Neural cell (in vitro differentiated cells): ENCODE measurements at regions not wholly inside any gene's neighbourhood (a gene's known extent, or its start where the extent isn't known, plus 50 kb on each side); places are given as distances from the start of the nearest gene placed in this dataset.

Source experiments
- H2AFZ ChIP-seq: fragments of 200-600, 300-800 bp; sonication (generic), shearing (Covaris generic); 2 replicates; pipeline ENCODE4 v1.6.0; 2014; ENCODE audit warnings: low read depth, mild to moderate bottlenecking, antibody characterized with exemption, low read length, moderate library complexity
- H3F3A ChIP-seq: fragments of 200-600 bp; shearing (Covaris generic); 2 replicates; pipeline ENCODE4 v1.6.1; 2016; ENCODE audit warnings: mild to moderate bottlenecking, moderate library complexity, mixed read lengths, antibody characterized with exemption, low read length; ENCODE audit not compliant: insufficient read depth, poor library complexity, severe bottlenecking
- H3K27ac ChIP-seq: fragments of 200-600, 300-800 bp; sonication (generic), shearing (Covaris generic); 2 replicates; pipeline ENCODE4 v1.5.1; 2014; ENCODE audit warnings: mild to moderate bottlenecking, low read length, moderate library complexity
- H3K27me3 ChIP-seq: fragments of 300-800, 200-600 bp; sonication (generic), shearing (Covaris generic); 2 replicates; pipeline ENCODE4 v1.6.0; 2014; ENCODE audit warnings: mild to moderate bottlenecking, low read depth, low read length, moderate library complexity; ENCODE audit not compliant: insufficient read depth
- H3K36me3 ChIP-seq: fragments of 300-800, 200-600 bp; sonication (generic), shearing (Covaris generic); 2 replicates; pipeline ENCODE4 v1.5.1; 2014; ENCODE audit warnings: mild to moderate bottlenecking, antibody characterized with exemption, low read length, moderate library complexity; ENCODE audit not compliant: insufficient read depth
- H3K4me2 ChIP-seq: fragments of 300-800, 200-600 bp; sonication (generic), shearing (Covaris generic); 2 replicates; pipeline ENCODE4 v1.6.0; 2014; ENCODE audit warnings: mild to moderate bottlenecking, low read length
- H3K4me3 ChIP-seq: fragments of 300-800, 200-600 bp; sonication (generic), shearing (Covaris generic); 2 replicates; pipeline ENCODE4 v1.5.1; 2014; ENCODE audit warnings: mild to moderate bottlenecking, low read length, moderate library complexity
- H3K79me2 ChIP-seq: fragments of 200-600 bp; shearing (Covaris generic); replicated peaks from 2 replicates; pipeline ENCODE4 v1.6.0; 2014; ENCODE audit warnings: mild to moderate bottlenecking, low read length, moderate library complexity; ENCODE audit not compliant: insufficient read depth
- H3K9ac ChIP-seq: fragments of 300-800, 200-600 bp; sonication (generic), shearing (Covaris generic); 2 replicates; pipeline ENCODE4 v1.6.1; 2016; ENCODE audit warnings: mild to moderate bottlenecking, low read length, mixed read lengths
- H3K9me2 ChIP-seq: fragments of 200-600 bp; shearing (Covaris generic); 2 replicates; pipeline ENCODE4 v1.6.1; 2016; ENCODE audit warnings: mild to moderate bottlenecking, low read length, mixed read lengths; ENCODE audit not compliant: insufficient read depth
- H3K9me3 ChIP-seq: fragments of 200-600, 300-800 bp; sonication (generic), shearing (Covaris generic); 2 replicates; pipeline ENCODE4 v1.6.1; 2016; ENCODE audit warnings: mild to moderate bottlenecking, mixed run types, low read length, moderate library complexity, mixed read lengths
- H4K20me1 ChIP-seq: fragments of 200-600 bp; shearing (Covaris generic); 2 replicates; pipeline ENCODE4 v1.6.1; 2016; ENCODE audit warnings: mild to moderate bottlenecking, mixed run types; ENCODE audit not compliant: insufficient read depth
- CTCF ChIP-seq: fragments of 450-650 bp; IDR thresholded peaks from 2 replicates; pipeline ENCODE4 v1.5.1; 2014; ENCODE audit warnings: antibody characterized with exemption, mild to moderate bottlenecking, moderate library complexity; ENCODE audit not compliant: poor library complexity, severe bottlenecking
- EP300 ChIP-seq: fragments of 450-650 bp; conservative IDR thresholded peaks from 2 replicates; pipeline ENCODE4 v1.6.1; 2014; ENCODE audit warnings: antibody characterized with exemption, mild to moderate bottlenecking, moderate library complexity; ENCODE audit not compliant: poor library complexity, severe bottlenecking
- EZH2 ChIP-seq: fragments of 200-600, 300-800 bp; shearing (Covaris generic), sonication (generic); IDR thresholded peaks from 2 replicates; pipeline ENCODE4 v1.6.1; 2014; ENCODE audit warnings: antibody characterized with exemption, low read length, borderline replicate concordance, mild to moderate bottlenecking; ENCODE audit not compliant: insufficient read depth, poor library complexity, severe bottlenecking
- MXI1 ChIP-seq: fragments of 450-650 bp; conservative IDR thresholded peaks from 2 replicates; pipeline ENCODE4 v1.6.1; 2014; ENCODE audit warnings: antibody characterized with exemption, mild to moderate bottlenecking; ENCODE audit not compliant: poor library complexity, severe bottlenecking
- POLR2AphosphoS5 ChIP-seq: IDR thresholded peaks from 2 replicates; pipeline ENCODE4 v1.6.1; 2012
- RAD21 ChIP-seq: fragments of 450-650 bp; conservative IDR thresholded peaks from 2 replicates; pipeline ENCODE4 v1.6.1; 2014; ENCODE audit warnings: antibody characterized with exemption, mild to moderate bottlenecking, moderate library complexity
- REST ChIP-seq: IDR thresholded peaks from 2 replicates; pipeline ENCODE4 v1.6.1; 2012; ENCODE audit warnings: borderline replicate concordance
- SMC3 ChIP-seq: fragments of 450-650 bp; conservative IDR thresholded peaks from 2 replicates; pipeline ENCODE4 v1.6.1; 2014; ENCODE audit warnings: antibody characterized with exemption, mild to moderate bottlenecking, moderate library complexity; ENCODE audit not compliant: poor library complexity
- TAF1 ChIP-seq: IDR thresholded peaks from 2 replicates; pipeline ENCODE4 v1.6.1; 2012; ENCODE audit warnings: low read depth

- no peaks in the 10 kb centered on the region for H3K79me2 ChIP-seq
- no peaks in the 10 kb centered on the region for H3K36me3 ChIP-seq
- no peak overlapping the region for H3K4me3 ChIP-seq
- no peaks in the 10 kb centered on the region for H3K27me3 ChIP-seq
- no peaks in the 10 kb centered on the region for H3K9me3 ChIP-seq
- no peak for TF ChIP-seq EZH2
- H3F3A ChIP-seq: no peaks in the 10 kb centered on the region
- H3K27ac ChIP-seq: no peak overlapping the region
- H2AFZ ChIP-seq: no peak overlapping the region
- H3K9ac ChIP-seq: no peak overlapping the region
- H3K9me2 ChIP-seq: no peaks in the 10 kb centered on the region
- no peaks in the 10 kb centered on the region for H4K20me1 ChIP-seq
- no peak overlapping the region for H3K4me2 ChIP-seq
These were observed 124.7 kb downstream of the ARL4A start for GRCh38 chr7:12812111-12812510.

DNA sequence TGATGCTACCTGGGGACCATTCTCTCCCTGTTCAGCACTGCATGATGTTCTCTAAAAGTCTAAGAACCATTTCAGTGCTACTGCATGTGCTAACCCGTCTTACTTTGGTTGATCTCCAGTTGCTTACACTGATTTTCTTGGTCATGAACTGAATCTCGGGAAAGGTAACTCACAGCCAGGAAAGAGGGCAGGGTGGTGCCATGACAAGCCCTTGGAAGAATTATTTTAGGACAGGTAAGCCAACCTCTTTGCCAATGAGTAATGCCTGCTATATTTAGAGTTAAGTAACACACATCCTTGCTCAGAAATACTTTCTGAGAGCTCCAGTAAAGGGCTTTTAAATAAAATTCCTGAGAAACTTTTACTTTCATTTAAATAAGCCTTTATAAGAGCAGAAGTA, 126.7 kb downstream of the ARL4A start:
- Histone ChIP-seq H3K27me3 (no peaks in the 10 kb centered on the region), H3K36me3 (no peaks in the 10 kb centered on the region), H3F3A (no peaks in the 10 kb centered on the region), H3K9me3 (no peaks in the 10 kb centered on the region), H2AFZ (no peak overlapping the region), H3K4me2 (no peak overlapping the region), H3K9me2 (no peaks in the 10 kb centered on the region), H3K79me2 (no peaks in the 10 kb centered on the region), H3K4me3 (no peak overlapping the region), H3K9ac (no peak overlapping the region), H4K20me1 (no peaks in the 10 kb centered on the region), H3K27ac (no peak overlapping the region)
- TF ChIP-seq CTCF (no peak), MXI1 (no peak), EZH2 (no peak), TAF1 (no peak), RAD21 (no peak), REST (no peak), SMC3 (no peak), EP300 (no peak), POLR2AphosphoS5 (no peak)

DNA sequence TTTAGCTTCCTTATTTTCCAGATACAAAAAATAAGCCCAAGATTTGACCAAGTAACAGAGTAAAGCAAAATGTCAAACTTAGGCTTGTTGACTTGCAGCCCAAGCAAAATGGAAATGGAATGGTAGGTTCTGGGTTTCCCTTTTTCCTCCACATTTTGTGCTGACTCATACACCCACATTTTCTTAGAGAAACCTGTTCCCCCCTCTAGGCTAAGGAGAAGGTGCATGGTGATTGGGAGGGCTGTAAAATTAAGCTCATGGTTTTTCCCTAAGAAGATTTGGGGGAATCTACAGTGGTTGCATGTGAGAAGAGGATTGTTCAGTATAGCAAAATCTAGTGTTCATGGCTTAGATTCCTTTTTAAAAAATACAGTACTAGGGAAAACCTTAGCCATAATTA, 127.4 kb downstream of the ARL4A start:
- Histone ChIP-seq H3K4me3 (no peak overlapping the region), H2AFZ (no peak overlapping the region)
- TF ChIP-seq EZH2: no peak
- TF ChIP-seq POLR2AphosphoS5: no peak
- no peak for TF ChIP-seq SMC3
- TF ChIP-seq REST: no peak
- TF ChIP-seq EP300: no peak
- no peak for TF ChIP-seq CTCF
- TF ChIP-seq TAF1: no peak
- no peak for TF ChIP-seq MXI1
- TF ChIP-seq RAD21: no peak

More for the DNA sequence above, 127.4 kb downstream of the ARL4A start:
- Histone ChIP-seq H3K27me3 (no peaks in the 10 kb centered on the region), H4K20me1 (no peaks in the 10 kb centered on the region), H3K9me3 (no peaks in the 10 kb centered on the region), H3K4me2 (no peak overlapping the region), H3K9me2 (no peaks in the 10 kb centered on the region), H3K27ac (no peak overlapping the region), H3K36me3 (no peaks in the 10 kb centered on the region), H3K9ac (no peak overlapping the region), H3K79me2 (no peaks in the 10 kb centered on the region), H3F3A (no peaks in the 10 kb centered on the region)
